ENCODE measurements at regions not wholly inside any gene's neighbourhood (a gene's known extent, or its start where the extent isn't known, plus 50 kb on each side); places are given as distances from the start of the nearest gene placed in this dataset.

- no peaks in the 10 kb centered on the region for H3K4me1 ChIP-seq
- in situ Hi-C loops (cut with MboI; ENCODE audit: low sequenced_read_pairs in 4 of 4) (no loop called here), intact Hi-C loops (cut with DNase I; ENCODE audit: low total_unique reads) (no loop called here)
- no peaks in the 10 kb centered on the region for H3K27me3 ChIP-seq
- H3K9me3 ChIP-seq, result no peaks in the 10 kb centered on the region
- ATAC-seq (no peak), DNase-seq (no peak)
- no peaks in the 10 kb centered on the region for H3K36me3 ChIP-seq
- H3K4me3 ChIP-seq, result no peak overlapping the region
- TF ChIP-seq POLR2A (IDR thresholded peaks at IDR 0.05), result no peak
- no peak for TF ChIP-seq CTCF (IDR thresholded peaks at IDR 0.05 in 4 of 5, conservative IDR thresholded peaks at IDR 0.05 in 1 of 5)
- H3K27ac ChIP-seq, result no peak overlapping the region
Measured at GRCh38 chr4:117302226-117302625, 216.8 kb upstream of the TRAM1L1 start.

- no peak overlapping the region for H3K27ac ChIP-seq
- H3K27me3 ChIP-seq, result no peaks in the 10 kb centered on the region
- no peak overlapping the region for H3K4me3 ChIP-seq
- no peak for DNase-seq
- no peaks in the 10 kb centered on the region for H3K9me3 ChIP-seq
- in situ Hi-C loops (cut with MboI; ENCODE audit: low sequenced_read_pairs in 4 of 4), result no loop called here
- no peak for TF ChIP-seq POLR2A (IDR thresholded peaks at IDR 0.05)
- no peak for TF ChIP-seq CTCF (IDR thresholded peaks at IDR 0.05 in 4 of 5, conservative IDR thresholded peaks at IDR 0.05 in 1 of 5)
- H3K4me1 ChIP-seq, result no peaks in the 10 kb centered on the region
- no peaks in the 10 kb centered on the region for H3K36me3 ChIP-seq
- intact Hi-C loops (cut with DNase I; ENCODE audit: low total_unique reads), result no loop called here
- no peak for ATAC-seq
Measured at GRCh38 chr4:117311215-117311614, 225.8 kb upstream of the TRAM1L1 start.

GRCh38 chr4:117311989-117312388 is 226.6 kb upstream of the TRAM1L1 start:
- TF ChIP-seq CTCF (IDR thresholded peaks at IDR 0.05 in 4 of 5, conservative IDR thresholded peaks at IDR 0.05 in 1 of 5), result no peak
- no peak for TF ChIP-seq POLR2A (IDR thresholded peaks at IDR 0.05)
- H3K36me3 ChIP-seq, result no peaks in the 10 kb centered on the region
- no peaks in the 10 kb centered on the region for H3K27me3 ChIP-seq
- H3K9me3 ChIP-seq, result no peaks in the 10 kb centered on the region
- ATAC-seq (no peak), DNase-seq (no peak)
- no peak overlapping the region for H3K4me3 ChIP-seq
- no peaks in the 10 kb centered on the region for H3K4me1 ChIP-seq
- intact Hi-C loops (cut with DNase I; ENCODE audit: low total_unique reads) (no loop called here), in situ Hi-C loops (cut with MboI; ENCODE audit: low sequenced_read_pairs in 4 of 4) (no loop called here)
- H3K27ac ChIP-seq, result no peak overlapping the region

- in situ Hi-C loops (cut with MboI; ENCODE audit: low sequenced_read_pairs in 4 of 4), result no loop called here
- H3K27ac ChIP-seq, result no peak overlapping the region
- TF ChIP-seq POLR2A (IDR thresholded peaks at IDR 0.05) (no peak), CTCF (IDR thresholded peaks at IDR 0.05 in 4 of 5, conservative IDR thresholded peaks at IDR 0.05 in 1 of 5) (no peak)
- intact Hi-C loops (cut with DNase I; ENCODE audit: low total_unique reads), result no loop called here
- no peaks in the 10 kb centered on the region for H3K9me3 ChIP-seq
- no peaks in the 10 kb centered on the region for H3K4me1 ChIP-seq
- no peaks in the 10 kb centered on the region for H3K36me3 ChIP-seq
- ATAC-seq (no peak), DNase-seq (no peak)
- no peak overlapping the region for H3K4me3 ChIP-seq
- no peaks in the 10 kb centered on the region for H3K27me3 ChIP-seq
Measured at GRCh38 chr4:117324851-117325491, 239.6 kb upstream of the TRAM1L1 start.

- no peaks in the 10 kb centered on the region for H3K27me3 ChIP-seq
- H3K4me3 ChIP-seq, result no peak overlapping the region
- ATAC-seq, result no peak
- H3K27ac ChIP-seq, result no peak overlapping the region
- DNase-seq, result no peak
- in situ Hi-C loops (cut with MboI; ENCODE audit: low sequenced_read_pairs in 4 of 4) (no loop called here), intact Hi-C loops (cut with DNase I; ENCODE audit: low total_unique reads) (no loop called here)
- no peak for TF ChIP-seq POLR2A (IDR thresholded peaks at IDR 0.05)
- TF ChIP-seq CTCF (IDR thresholded peaks at IDR 0.05 in 4 of 5, conservative IDR thresholded peaks at IDR 0.05 in 1 of 5), result no peak
- no peaks in the 10 kb centered on the region for H3K9me3 ChIP-seq
- H3K4me1 ChIP-seq, result no peaks in the 10 kb centered on the region
- H3K36me3 ChIP-seq, result no peaks in the 10 kb centered on the region
Measured at GRCh38 chr4:117326091-117326490, 240.7 kb upstream of the TRAM1L1 start.

Measured in gastrocnemius medialis (tissue), 4 donors.